Caco-2 (cell line): ENCODE measurements at regions not wholly inside any gene's neighbourhood (a gene's known extent, or its start where the extent isn't known, plus 50 kb on each side); places are given as distances from the start of the nearest gene placed in this dataset.
A peak's percentile ranks its signal among the peaks of the same experiment; 100 is the strongest.
"Not testable (repeated sequence)": the region's sequence is repeated elsewhere in the genome, so short reads cannot be mapped to it uniquely, and the experiment has no call there.

ENCODE experiments used
- BruUV-seq: library from RNA; stranded (reverse); fragments of 400-500 nt; replicated peaks from 2 replicates; lab custom pipeline; 2021; lab: Mats Ljungman, UMichigan
- CTCF ChIA-PET: fragments of 300-600 bp; sonication (Branson Sonifier 250); formaldehyde crosslinking; loops from one replicate; lab custom pipeline; 2022; ENCODE audit warnings: antibody characterized with exemption; lab: Charles Lee
- POLR2A ChIA-PET: fragments of 300-600 bp; sonication (Branson Sonifier 250); formaldehyde crosslinking; loops from one replicate; lab custom pipeline; 2022; ENCODE audit warnings: antibody characterized with exemption; lab: Charles Lee
- DNase-seq, 2 experiments: peaks; one replicate each; pipeline versions ENCODE4 v3.0.0 to v3.0.0-alpha.2; 2020 to 2022
- H3K27me3 ChIP-seq: replicated peaks from 2 replicates; pipeline ENCODE4 v1.6.0; 2011; ENCODE audit warnings: low read length; ENCODE audit not compliant: control insufficient read depth, insufficient read depth
- H3K36me3 ChIP-seq: 2 replicates; pipeline ENCODE4 v1.5.1; 2011; ENCODE audit warnings: low read length; ENCODE audit not compliant: control insufficient read depth, insufficient read depth
- H3K4me1 ChIP-seq: fragments of 250-450 bp; sonication (Bioruptor Pico); 2 replicates; pipeline ENCODE4 v1.5.1; 2020; ENCODE audit warnings: mild to moderate bottlenecking
- H3K4me3 ChIP-seq: 2 replicates; pipeline ENCODE4 v1.5.1; 2011; ENCODE audit warnings: low read depth, mild to moderate bottlenecking, control low read depth, low read length
- H3K9me3 ChIP-seq: fragments of 250-450 bp; sonication (Bioruptor Pico); 2 replicates; pipeline ENCODE4 v1.5.1; 2020; ENCODE audit warnings: mild to moderate bottlenecking, moderate library complexity
- H3K27ac Mint-ChIP-seq: one replicate; pipeline ENCODE4 v1.8.0; 2022; ENCODE audit warnings: mixed read lengths; ENCODE audit not compliant: unreplicated experiment
- H3K27me3 Mint-ChIP-seq: one replicate; pipeline ENCODE4 v1.8.0; 2022; ENCODE audit warnings: mixed read lengths; ENCODE audit not compliant: insufficient read depth, unreplicated experiment
- H3K36me3 Mint-ChIP-seq: one replicate; pipeline ENCODE4 v1.8.0; 2022; ENCODE audit warnings: mild to moderate bottlenecking, mixed read lengths; ENCODE audit not compliant: insufficient read depth, unreplicated experiment
- H3K4me1 Mint-ChIP-seq: one replicate; pipeline ENCODE4 v1.8.0; 2022; ENCODE audit warnings: low read depth, mixed read lengths; ENCODE audit not compliant: unreplicated experiment
- H3K4me3 Mint-ChIP-seq: one replicate; pipeline ENCODE4 v1.8.0; 2022; ENCODE audit warnings: mild to moderate bottlenecking, moderate library complexity, mixed read lengths; ENCODE audit not compliant: unreplicated experiment
- H3K9me3 Mint-ChIP-seq: one replicate; pipeline ENCODE4 v1.8.0; 2022; ENCODE audit warnings: mixed read lengths; ENCODE audit not compliant: unreplicated experiment
- CTCF ChIP-seq, 2 experiments: fragments of 200-600 bp in 1 of 2; IDR thresholded peaks; 1 replicate in 1 of 2; 2 replicates in 1 of 2; pipeline versions ENCODE4 v1.5.1 to v1.8.0; 2011 to 2022; ENCODE audit warnings: antibody characterized with exemption in 1 of 2, control low read depth in 1 of 2, inconsistent platforms in 1 of 2, low read depth in 1 of 2, low read length in 1 of 2, mild to moderate bottlenecking in 1 of 2, moderate library complexity in 1 of 2; ENCODE audit not compliant: insufficient read depth in 1 of 2, severe bottlenecking in 1 of 2, unreplicated experiment in 1 of 2
- intact Hi-C: fragments of 100-400 bp; cut with micrococcal nuclease; formaldehyde crosslinking; loops from one replicate; pipeline ENCODE4 v1.10.0; 2022; ENCODE audit not compliant: unreplicated experiment

GRCh38 chr7:93799750-93800357, 90.7 kb downstream of the TFPI2 start:
- H3K9me3 ChIP-seq = no peaks in the 10 kb centered on the region
- H3K4me1 Mint-ChIP-seq = no peaks in the 10 kb centered on the region
- no peak overlapping the region for H3K4me3 Mint-ChIP-seq
- no TSS peak for BruUV-seq
- no peak for DNase-seq
- TF ChIP-seq CTCF (IDR thresholded peaks at IDR 0.05; ENCODE audit: insufficient read depth in 1 of 2, low read depth in 1 of 2, low read length in 1 of 2, severe bottlenecking in 1 of 2, unreplicated experiment in 1 of 2) = peak; percentile 32 to 36
- POLR2A ChIA-PET = no interaction called here
- H3K4me1 ChIP-seq = no peaks in the 10 kb centered on the region
- no peak overlapping the region for H3K4me3 ChIP-seq
- H3K27me3 Mint-ChIP-seq = peaks cover 3% of the 10 kb centered on the region
- H3K27me3 ChIP-seq = no peaks in the 10 kb centered on the region
- H3K36me3 Mint-ChIP-seq = no peaks in the 10 kb centered on the region
- peaks cover 10% of the 10 kb centered on the region for H3K9me3 Mint-ChIP-seq
- H3K36me3 ChIP-seq = no peaks in the 10 kb centered on the region
- CTCF ChIA-PET = no interaction called here
- no peak overlapping the region for H3K27ac Mint-ChIP-seq
- intact Hi-C loops = loop anchor here (1.0 kb wide), 2 partner anchors 287 to 423 kb away; no protein-coding TSS in a partner anchor

GRCh38 chr7:93793084-93793697, 97.4 kb downstream of the TFPI2 start:
- H3K27me3 Mint-ChIP-seq, H3K4me3 ChIP-seq, POLR2A ChIA-PET, H3K27me3 ChIP-seq, H3K4me3 Mint-ChIP-seq, BruUV-seq, intact Hi-C loops, H3K27ac Mint-ChIP-seq, H3K36me3 ChIP-seq, H3K4me1 ChIP-seq, H3K9me3 Mint-ChIP-seq, CTCF ChIA-PET, DNase-seq, H3K4me1 Mint-ChIP-seq, H3K9me3 ChIP-seq, H3K36me3 Mint-ChIP-seq: not testable (repeated sequence)

GRCh38 chr7:93779115-93779514, 111.4 kb downstream of the TFPI2 start:
- no peaks in the 10 kb centered on the region for H3K9me3 ChIP-seq
- Mint-ChIP-seq H3K4me3 (no peak overlapping the region), H3K9me3 (no peaks in the 10 kb centered on the region), H3K36me3 (no peaks in the 10 kb centered on the region), H3K27ac (no peak overlapping the region), H3K4me1 (no peaks in the 10 kb centered on the region), H3K27me3 (no peaks in the 10 kb centered on the region)
- POLR2A ChIA-PET = no interaction called here
- no TSS peak for BruUV-seq
- no peak for DNase-seq
- H3K4me1 ChIP-seq = no peaks in the 10 kb centered on the region
- CTCF ChIA-PET = no interaction called here
- intact Hi-C loops = no loop called here
- no peaks in the 10 kb centered on the region for H3K27me3 ChIP-seq
- no peak overlapping the region for H3K4me3 ChIP-seq
- no peaks in the 10 kb centered on the region for H3K36me3 ChIP-seq
- TF ChIP-seq CTCF (IDR thresholded peaks at IDR 0.05; ENCODE audit: insufficient read depth in 1 of 2, low read depth in 1 of 2, low read length in 1 of 2, severe bottlenecking in 1 of 2, unreplicated experiment in 1 of 2) = no peak
